GM21825 (cell line): ENCODE measurements at regions not wholly inside any gene's neighbourhood (a gene's known extent, or its start where the extent isn't known, plus 50 kb on each side); places are given as distances from the start of the nearest gene placed in this dataset.

Experiments
- ATAC-seq: cut with Tn5 transposase; IDR thresholded peaks from one replicate; pipeline ENCODE4 v1.9.1; 2021; ENCODE audit warnings: mild to moderate bottlenecking, moderate library complexity; ENCODE audit not compliant: unreplicated experiment

GRCh38 chr1:87165177-87165576, 163.5 kb upstream of the LMO4 start:
- no peak for ATAC-seq

- ATAC-seq, result no peak
These were observed 161.4 kb upstream of the LMO4 start for GRCh38 chr1:87167157-87167789.

GRCh38 chr1:87167848-87168525, 160.7 kb upstream of the LMO4 start:
- ATAC-seq, result no peak

- ATAC-seq, result no peak
These were observed 159.3 kb upstream of the LMO4 start for GRCh38 chr1:87169263-87169910.

- ATAC-seq, result no peak
These were observed 158.5 kb upstream of the LMO4 start for GRCh38 chr1:87170157-87170556.

GRCh38 chr1:87170931-87171598, 157.6 kb upstream of the LMO4 start:
- ATAC-seq, result no peak

- ATAC-seq, result no peak
These were observed 155.4 kb upstream of the LMO4 start for GRCh38 chr1:87173231-87173630.

GRCh38 chr1:87174724-87175245, 153.9 kb upstream of the LMO4 start:
- no peak for ATAC-seq

GRCh38 chr1:87176087-87176486, 152.6 kb upstream of the LMO4 start:
- ATAC-seq, result no peak

GRCh38 chr1:87176514-87176913, 152.2 kb upstream of the LMO4 start:
- no peak for ATAC-seq

GRCh38 chr1:87178441-87178840, 150.2 kb upstream of the LMO4 start:
- ATAC-seq, result no peak

GRCh38 chr1:87179076-87179810, 149.4 kb upstream of the LMO4 start:
- no peak for ATAC-seq

GRCh38 chr1:87179851-87180519, 148.7 kb upstream of the LMO4 start:
- no peak for ATAC-seq

GRCh38 chr1:87180682-87181081, 148.0 kb upstream of the LMO4 start:
- ATAC-seq, result no peak

GRCh38 chr1:87182611-87183010, 146.1 kb upstream of the LMO4 start:
- no peak for ATAC-seq

- no peak for ATAC-seq
These were observed 143.6 kb upstream of the LMO4 start for GRCh38 chr1:87185077-87185476.

GRCh38 chr1:87186346-87186745, 142.3 kb upstream of the LMO4 start:
- ATAC-seq, result no peak

- no peak for ATAC-seq
These were observed 140.0 kb upstream of the LMO4 start for GRCh38 chr1:87188640-87189039.

GRCh38 chr1:87190402-87190801, 138.3 kb upstream of the LMO4 start:
- ATAC-seq, result no peak

- ATAC-seq, result no peak
These were observed 137.0 kb upstream of the LMO4 start for GRCh38 chr1:87191646-87192045.
